Glutamatergic neuron (in vitro differentiated cells): ENCODE measurements at regions not wholly inside any gene's neighbourhood (a gene's known extent, or its start where the extent isn't known, plus 50 kb on each side); places are given as distances from the start of the nearest gene placed in this dataset.

ENCODE experiments used
- DNase-seq: peaks from one replicate; pipeline ENCODE4 v3.0.0; 2022
- H3K27ac Mint-ChIP-seq: one replicate; pipeline ENCODE4 v1.8.0; 2020; ENCODE audit warnings: mild to moderate bottlenecking, mixed read lengths, inconsistent platforms; ENCODE audit not compliant: unreplicated experiment
- H3K27me3 Mint-ChIP-seq: one replicate; pipeline ENCODE4 v1.8.0; 2020; ENCODE audit warnings: mild to moderate bottlenecking, moderate library complexity, mixed read lengths, inconsistent platforms; ENCODE audit not compliant: unreplicated experiment
- H3K36me3 Mint-ChIP-seq: one replicate; pipeline ENCODE4 v1.8.0; 2020; ENCODE audit warnings: mild to moderate bottlenecking, mixed read lengths, inconsistent platforms; ENCODE audit not compliant: unreplicated experiment
- H3K4me1 Mint-ChIP-seq: one replicate; pipeline ENCODE4 v1.8.0; 2020; ENCODE audit warnings: mild to moderate bottlenecking, low read depth, mixed read lengths, inconsistent platforms; ENCODE audit not compliant: unreplicated experiment
- H3K4me3 Mint-ChIP-seq: one replicate; pipeline ENCODE4 v1.8.0; 2020; ENCODE audit warnings: mild to moderate bottlenecking, mixed read lengths, inconsistent platforms; ENCODE audit not compliant: unreplicated experiment
- H3K9me3 Mint-ChIP-seq: one replicate; pipeline ENCODE4 v1.8.0; 2020; ENCODE audit warnings: mild to moderate bottlenecking, moderate library complexity, mixed read lengths, inconsistent platforms; ENCODE audit not compliant: unreplicated experiment
- CTCF ChIP-seq: fragments of 200-600 bp; sonication (generic); IDR thresholded peaks from one replicate; pipeline ENCODE4 v1.5.0; 2021; ENCODE audit not compliant: partially characterized antibody, unreplicated experiment

- TF ChIP-seq CTCF = no peak
- Mint-ChIP-seq H3K9me3 (peaks cover 1% of the 10 kb centered on the region), H3K27me3 (no peaks in the 10 kb centered on the region), H3K4me3 (no peak overlapping the region), H3K27ac (no peak overlapping the region), H3K36me3 (peaks cover 18% of the 10 kb centered on the region), H3K4me1 (no peaks in the 10 kb centered on the region)
- DNase-seq = no peak
Measured at GRCh38 chr4:114076899-114077570, 97.6 kb upstream of the ARSJ start.

GRCh38 chr4:114077610-114078009 is 98.2 kb upstream of the ARSJ start:
- TF ChIP-seq CTCF = no peak
- no peak overlapping the region for H3K4me3 Mint-ChIP-seq
- no peaks in the 10 kb centered on the region for H3K27me3 Mint-ChIP-seq
- H3K4me1 Mint-ChIP-seq = no peaks in the 10 kb centered on the region
- no peak for DNase-seq
- peaks cover 20% of the 10 kb centered on the region for H3K36me3 Mint-ChIP-seq
- H3K9me3 Mint-ChIP-seq = peaks cover 1% of the 10 kb centered on the region
- H3K27ac Mint-ChIP-seq = no peak overlapping the region

GRCh38 chr4:114078636-114079035 is 99.2 kb upstream of the ARSJ start:
- Mint-ChIP-seq H3K27ac (no peak overlapping the region), H3K4me1 (no peaks in the 10 kb centered on the region), H3K4me3 (no peak overlapping the region), H3K36me3 (peaks cover 15% of the 10 kb centered on the region), H3K9me3 (peaks cover 1% of the 10 kb centered on the region), H3K27me3 (no peaks in the 10 kb centered on the region)
- no peak for TF ChIP-seq CTCF
- no peak for DNase-seq

- H3K4me3 Mint-ChIP-seq = no peak overlapping the region
- no peak for DNase-seq
- no peaks in the 10 kb centered on the region for H3K27me3 Mint-ChIP-seq
- H3K27ac Mint-ChIP-seq = no peak overlapping the region
- H3K36me3 Mint-ChIP-seq = peaks cover 8% of the 10 kb centered on the region
- no peak for TF ChIP-seq CTCF
- H3K9me3 Mint-ChIP-seq = no peaks in the 10 kb centered on the region
- peaks cover 6% of the 10 kb centered on the region for H3K4me1 Mint-ChIP-seq
Measured at GRCh38 chr4:114081783-114082182, 102.3 kb upstream of the ARSJ start.

GRCh38 chr4:114082348-114082747 is 102.9 kb upstream of the ARSJ start:
- Mint-ChIP-seq H3K9me3 (no peaks in the 10 kb centered on the region), H3K4me1 (peaks cover 6% of the 10 kb centered on the region), H3K27ac (no peak overlapping the region), H3K27me3 (no peaks in the 10 kb centered on the region), H3K4me3 (peak overlapping the region; percentile 45), H3K36me3 (peaks cover 8% of the 10 kb centered on the region)
- DNase-seq = no peak
- no peak for TF ChIP-seq CTCF
